Thyroid gland (tissue), 4 donors: ENCODE measurements at regions not wholly inside any gene's neighbourhood (a gene's known extent, or its start where the extent isn't known, plus 50 kb on each side); places are given as distances from the start of the nearest gene placed in this dataset.

Experiments used
- POLR2A ChIP-seq, 2 donors: fragments of 450-650 bp; IDR thresholded peaks; one replicate each; pipeline ENCODE4 v1.6.1; 2017; ENCODE audit warnings: antibody characterized with exemption in 2 of 2, mild to moderate bottlenecking in 2 of 2, moderate library complexity in 1 of 2
- TF ChIP-seq, protein P1 (sequence below), 6 experiments: fragments of 200-600 bp in 3 of 6; fragments of 450-650 bp in 3 of 6; sonication (generic) in 3 of 6; IDR thresholded peaks; one replicate each; pipeline ENCODE4 v1.5.1; 2016 to 2019; ENCODE audit warnings: antibody characterized with exemption in 6 of 6, mild to moderate bottlenecking in 2 of 6, inconsistent platforms in 1 of 6, moderate library complexity in 1 of 6

GRCh38 chr12:125417446-125417845, 352.2 kb downstream of the AACS start:
- TF ChIP-seq, protein P1, sequence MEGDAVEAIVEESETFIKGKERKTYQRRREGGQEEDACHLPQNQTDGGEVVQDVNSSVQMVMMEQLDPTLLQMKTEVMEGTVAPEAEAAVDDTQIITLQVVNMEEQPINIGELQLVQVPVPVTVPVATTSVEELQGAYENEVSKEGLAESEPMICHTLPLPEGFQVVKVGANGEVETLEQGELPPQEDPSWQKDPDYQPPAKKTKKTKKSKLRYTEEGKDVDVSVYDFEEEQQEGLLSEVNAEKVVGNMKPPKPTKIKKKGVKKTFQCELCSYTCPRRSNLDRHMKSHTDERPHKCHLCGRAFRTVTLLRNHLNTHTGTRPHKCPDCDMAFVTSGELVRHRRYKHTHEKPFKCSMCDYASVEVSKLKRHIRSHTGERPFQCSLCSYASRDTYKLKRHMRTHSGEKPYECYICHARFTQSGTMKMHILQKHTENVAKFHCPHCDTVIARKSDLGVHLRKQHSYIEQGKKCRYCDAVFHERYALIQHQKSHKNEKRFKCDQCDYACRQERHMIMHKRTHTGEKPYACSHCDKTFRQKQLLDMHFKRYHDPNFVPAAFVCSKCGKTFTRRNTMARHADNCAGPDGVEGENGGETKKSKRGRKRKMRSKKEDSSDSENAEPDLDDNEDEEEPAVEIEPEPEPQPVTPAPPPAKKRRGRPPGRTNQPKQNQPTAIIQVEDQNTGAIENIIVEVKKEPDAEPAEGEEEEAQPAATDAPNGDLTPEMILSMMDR (IDR thresholded peaks at IDR 0.05): no peak
- TF ChIP-seq POLR2A (IDR thresholded peaks at IDR 0.05): no peak
